Left forelimb (tissue), 1 donor: ENCODE measurements at regions not wholly inside any gene's neighbourhood (a gene's known extent, or its start where the extent isn't known, plus 50 kb on each side); places are given as distances from the start of the nearest gene placed in this dataset.
"Not testable (repeated sequence)": the region's sequence is repeated elsewhere in the genome, so short reads cannot be mapped to it uniquely, and the experiment has no call there.

Experiments used
- DNase-seq: peaks from one replicate; pipeline ENCODE4 v3.0.0-alpha.2; 2018; ENCODE audit warnings: low spot score

- no peak for DNase-seq
These were observed 813.0 kb downstream of the DHX35 start for GRCh38 chr20:39775110-39775509.

GRCh38 chr20:39773380-39774000 lies 811.3 kb downstream of the DHX35 start:
- no peak for DNase-seq

GRCh38 chr20:39767352-39767751 lies 805.2 kb downstream of the DHX35 start:
- DNase-seq = no peak

- no peak for DNase-seq
These were observed 804.2 kb downstream of the DHX35 start for GRCh38 chr20:39766333-39766732.

GRCh38 chr20:39762716-39763115 lies 800.6 kb downstream of the DHX35 start:
- no peak for DNase-seq

GRCh38 chr20:39758876-39759275 lies 796.7 kb downstream of the DHX35 start:
- DNase-seq = no peak

- DNase-seq = no peak
These were observed 794.7 kb downstream of the DHX35 start for GRCh38 chr20:39756828-39757227.

GRCh38 chr20:39756369-39756768 lies 794.2 kb downstream of the DHX35 start:
- DNase-seq = no peak

GRCh38 chr20:39752262-39752876 lies 790.2 kb downstream of the DHX35 start:
- DNase-seq = no peak

- DNase-seq = no peak
These were observed 789.5 kb downstream of the DHX35 start for GRCh38 chr20:39751557-39752137.

GRCh38 chr20:39745380-39745779 lies 783.2 kb downstream of the DHX35 start:
- no peak for DNase-seq

- DNase-seq = no peak
These were observed 776.5 kb downstream of the DHX35 start for GRCh38 chr20:39738651-39739050.

GRCh38 chr20:39736434-39737327 lies 774.5 kb downstream of the DHX35 start:
- DNase-seq = no peak

GRCh38 chr20:39725513-39725912 lies 763.4 kb downstream of the DHX35 start:
- not testable (repeated sequence) for DNase-seq

GRCh38 chr20:39719293-39719692 lies 757.1 kb downstream of the DHX35 start:
- DNase-seq = no peak

- no peak for DNase-seq
These were observed 755.8 kb downstream of the DHX35 start for GRCh38 chr20:39717936-39718335.

- DNase-seq = no peak
These were observed 754.7 kb downstream of the DHX35 start for GRCh38 chr20:39716796-39717341.

GRCh38 chr20:39713076-39713840 lies 751.1 kb downstream of the DHX35 start:
- DNase-seq = no peak

- DNase-seq = peak; percentile 83
These were observed 744.1 kb downstream of the DHX35 start for GRCh38 chr20:39706184-39706663.

GRCh38 chr20:39705032-39705431 lies 742.9 kb downstream of the DHX35 start:
- no peak for DNase-seq

- DNase-seq = not testable (repeated sequence)
These were observed 741.2 kb downstream of the DHX35 start for GRCh38 chr20:39703357-39703756.
